ENCODE measurements at regions not wholly inside any gene's neighbourhood (a gene's known extent, or its start where the extent isn't known, plus 50 kb on each side); places are given as distances from the start of the nearest gene placed in this dataset.

DNA sequence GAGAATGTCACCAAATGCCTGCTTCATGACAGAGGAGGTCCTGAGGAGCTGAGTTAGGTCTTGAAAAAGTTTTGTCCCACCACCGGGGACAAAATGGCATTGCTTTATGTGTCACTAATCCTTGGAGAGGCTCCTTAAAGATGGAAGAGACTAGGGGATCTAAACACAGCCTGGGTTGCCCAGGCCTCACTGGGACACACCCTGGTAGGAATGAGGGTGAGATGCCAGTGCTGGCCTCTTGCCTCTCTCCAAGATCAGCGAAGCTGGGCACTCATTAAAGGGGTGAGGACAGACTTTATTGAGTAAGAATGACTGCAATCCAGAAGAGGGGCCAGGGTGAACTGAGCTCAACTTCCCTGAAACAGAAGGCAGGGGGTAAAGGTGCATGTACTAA is 58.5 kb upstream of the KLF13 start:
- no peak for DNase-seq (ENCODE audit: low spot score in 2 of 2)
- no peak overlapping the region for H3K4me3 ChIP-seq
- intact Hi-C loops (cut with DNase I): loop anchor here (5.0 kb wide), 1 partner anchor 39 kb away; no protein-coding TSS in a partner anchor
- TF ChIP-seq, protein P1, sequence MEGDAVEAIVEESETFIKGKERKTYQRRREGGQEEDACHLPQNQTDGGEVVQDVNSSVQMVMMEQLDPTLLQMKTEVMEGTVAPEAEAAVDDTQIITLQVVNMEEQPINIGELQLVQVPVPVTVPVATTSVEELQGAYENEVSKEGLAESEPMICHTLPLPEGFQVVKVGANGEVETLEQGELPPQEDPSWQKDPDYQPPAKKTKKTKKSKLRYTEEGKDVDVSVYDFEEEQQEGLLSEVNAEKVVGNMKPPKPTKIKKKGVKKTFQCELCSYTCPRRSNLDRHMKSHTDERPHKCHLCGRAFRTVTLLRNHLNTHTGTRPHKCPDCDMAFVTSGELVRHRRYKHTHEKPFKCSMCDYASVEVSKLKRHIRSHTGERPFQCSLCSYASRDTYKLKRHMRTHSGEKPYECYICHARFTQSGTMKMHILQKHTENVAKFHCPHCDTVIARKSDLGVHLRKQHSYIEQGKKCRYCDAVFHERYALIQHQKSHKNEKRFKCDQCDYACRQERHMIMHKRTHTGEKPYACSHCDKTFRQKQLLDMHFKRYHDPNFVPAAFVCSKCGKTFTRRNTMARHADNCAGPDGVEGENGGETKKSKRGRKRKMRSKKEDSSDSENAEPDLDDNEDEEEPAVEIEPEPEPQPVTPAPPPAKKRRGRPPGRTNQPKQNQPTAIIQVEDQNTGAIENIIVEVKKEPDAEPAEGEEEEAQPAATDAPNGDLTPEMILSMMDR (IDR thresholded peaks at IDR 0.05): no peak
- no peaks in the 10 kb centered on the region for H3K27me3 ChIP-seq
- no peaks in the 10 kb centered on the region for H3K4me1 ChIP-seq
- H3K27ac ChIP-seq: no peak overlapping the region
- no peaks in the 10 kb centered on the region for H3K9me3 ChIP-seq
- no peaks in the 10 kb centered on the region for H3K36me3 ChIP-seq

DNA sequence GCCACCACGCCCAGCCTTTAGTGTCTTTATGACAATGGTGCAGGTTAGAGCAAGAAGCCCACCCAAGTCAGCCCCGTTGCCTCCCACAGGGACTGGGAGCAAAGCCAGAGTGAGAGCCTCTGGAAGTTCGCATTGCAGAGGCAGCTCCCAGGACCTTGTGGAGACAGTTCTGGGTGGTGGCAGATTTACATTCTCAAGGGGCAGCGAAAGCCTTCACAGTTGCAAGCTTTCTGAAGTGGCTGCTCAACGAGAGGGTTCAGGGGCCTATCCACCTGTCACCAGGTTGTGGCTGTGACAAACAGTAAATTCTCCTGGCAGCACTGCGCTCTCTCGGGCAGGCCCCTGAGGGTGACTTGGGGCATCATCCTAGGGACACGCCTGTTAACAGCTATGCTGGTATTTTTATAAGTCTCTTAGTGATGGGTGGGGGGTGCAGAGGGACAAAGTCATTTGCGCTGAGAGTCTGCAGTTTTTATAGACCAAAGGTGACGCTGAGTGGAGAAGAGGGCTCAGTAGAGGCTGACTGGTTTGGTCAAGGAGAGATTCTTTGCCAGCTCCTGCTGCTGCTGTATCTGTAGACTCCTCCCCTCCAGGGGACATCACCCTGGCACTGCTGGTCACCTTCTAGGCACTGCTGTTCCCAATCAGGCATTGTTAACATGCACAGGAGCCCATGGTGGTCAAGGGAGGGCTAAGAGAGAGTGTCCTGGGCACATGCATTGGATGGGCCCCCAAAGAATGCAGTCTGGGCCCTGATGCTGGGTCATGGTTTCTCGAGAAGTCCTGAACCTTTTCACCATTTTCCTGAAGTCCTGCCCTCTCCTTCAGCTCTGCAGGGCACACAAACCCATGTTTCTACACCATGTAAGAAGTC is 57.5 kb upstream of the KLF13 start:
- Histone ChIP-seq H3K4me3 (no peak overlapping the region), H3K9me3 (no peaks in the 10 kb centered on the region), H3K27me3 (no peaks in the 10 kb centered on the region), H3K36me3 (no peaks in the 10 kb centered on the region), H3K27ac (no peak overlapping the region), H3K4me1 (no peaks in the 10 kb centered on the region)
- TF ChIP-seq, protein P1 (IDR thresholded peaks at IDR 0.05): no peak
- intact Hi-C loops (cut with DNase I): loop anchor here (5.0 kb wide), 1 partner anchor 38 kb away; no protein-coding TSS in a partner anchor
- DNase-seq (ENCODE audit: low spot score in 2 of 2): peak in 1 of 2 donors; percentile 52

DNA sequence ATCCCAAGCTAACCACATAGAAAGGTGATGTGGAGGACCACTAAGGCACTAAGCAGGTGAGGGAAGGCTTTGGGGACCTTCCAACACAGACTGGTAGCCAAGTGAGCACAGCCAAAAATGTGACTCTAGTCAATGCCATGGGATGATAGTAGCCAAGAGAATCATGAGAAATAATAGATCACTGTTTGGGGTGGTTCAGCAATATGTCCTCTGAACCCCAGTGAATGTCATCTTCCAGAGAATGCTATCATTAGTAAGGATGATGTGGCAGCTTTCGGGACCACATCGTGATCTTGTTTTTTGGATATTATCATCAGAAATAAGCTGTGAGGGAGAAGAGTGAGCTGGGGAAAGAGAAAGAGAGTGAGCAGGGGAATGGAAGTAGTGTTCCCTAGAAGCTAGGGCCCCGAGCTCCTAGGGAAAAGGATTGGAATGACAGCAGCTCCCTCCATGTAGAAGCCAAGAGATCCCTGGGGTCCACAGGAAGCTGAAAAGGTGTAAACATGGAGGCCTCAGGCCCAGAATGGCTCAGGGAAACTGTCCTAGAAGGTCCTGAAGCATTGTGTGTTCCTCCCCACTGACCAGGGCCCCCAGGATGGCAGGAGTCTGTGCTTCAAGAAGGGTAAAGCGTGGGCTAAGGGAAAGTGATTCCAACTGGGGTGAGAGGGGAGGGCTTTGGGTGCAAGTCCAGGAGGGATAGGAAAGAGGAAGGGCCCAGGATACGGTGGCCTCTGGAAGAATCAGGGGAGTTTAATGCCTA is 56.6 kb upstream of the KLF13 start:
- H3K27ac ChIP-seq: no peak overlapping the region
- H3K4me3 ChIP-seq: no peak overlapping the region
- no peaks in the 10 kb centered on the region for H3K9me3 ChIP-seq
- H3K27me3 ChIP-seq: no peaks in the 10 kb centered on the region
- H3K4me1 ChIP-seq: no peaks in the 10 kb centered on the region
- DNase-seq (ENCODE audit: low spot score in 2 of 2): no peak
- H3K36me3 ChIP-seq: no peaks in the 10 kb centered on the region
- TF ChIP-seq, protein P1 (IDR thresholded peaks at IDR 0.05): no peak
- intact Hi-C loops (cut with DNase I): loop anchor here (5.0 kb wide), 1 partner anchor 37 kb away; no protein-coding TSS in a partner anchor

DNA sequence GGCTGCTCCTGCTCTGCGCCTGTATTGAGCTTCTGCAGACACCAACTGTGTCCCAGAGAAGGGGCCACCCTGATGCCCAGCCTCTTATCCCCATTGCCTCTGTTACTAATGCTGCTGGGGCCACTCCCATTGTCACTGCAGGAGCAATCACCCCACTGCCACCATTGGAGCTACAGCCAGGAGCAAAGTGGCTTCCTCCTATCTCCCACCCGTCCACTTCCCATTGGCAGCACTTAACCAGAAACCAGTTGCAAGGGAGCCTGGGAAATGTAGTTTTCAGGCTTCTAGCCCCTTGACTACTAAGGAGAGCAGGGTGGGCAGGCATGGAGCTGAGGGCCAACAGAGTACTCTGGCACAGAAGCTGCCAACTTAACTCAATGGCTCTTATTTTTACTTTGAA is 55.9 kb upstream of the KLF13 start:
- Histone ChIP-seq H3K4me1 (no peaks in the 10 kb centered on the region), H3K4me3 (no peak overlapping the region), H3K9me3 (no peaks in the 10 kb centered on the region), H3K27ac (no peak overlapping the region), H3K27me3 (no peaks in the 10 kb centered on the region), H3K36me3 (no peaks in the 10 kb centered on the region)
- intact Hi-C loops (cut with DNase I): no loop called here
- peak in 1 of 2 donors; percentile 44 for DNase-seq (ENCODE audit: low spot score in 2 of 2)
- TF ChIP-seq, protein P1 (IDR thresholded peaks at IDR 0.05): no peak

DNA sequence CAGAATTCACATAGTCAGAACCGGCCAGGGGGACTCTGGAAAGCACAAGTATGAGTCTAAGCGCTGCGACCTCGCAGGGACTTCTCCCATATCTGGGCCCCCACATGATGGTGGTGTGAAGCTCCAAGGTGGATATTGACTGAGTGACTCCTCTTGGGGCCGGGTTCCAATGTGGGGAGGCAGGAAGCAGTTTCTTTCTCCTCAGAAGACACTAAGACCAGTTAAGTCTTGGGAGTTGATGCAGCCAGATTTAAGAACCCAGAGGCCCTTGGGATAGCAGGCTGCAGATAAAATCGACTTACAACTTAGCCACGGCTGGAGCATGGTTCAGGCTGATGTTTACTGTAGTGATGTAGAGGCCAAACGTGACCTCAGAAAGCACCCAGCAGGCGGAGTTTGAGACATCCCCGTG is 55.4 kb upstream of the KLF13 start:
- Histone ChIP-seq H3K4me1 (no peaks in the 10 kb centered on the region), H3K4me3 (no peak overlapping the region), H3K27me3 (no peaks in the 10 kb centered on the region), H3K36me3 (no peaks in the 10 kb centered on the region), H3K9me3 (no peaks in the 10 kb centered on the region), H3K27ac (no peak overlapping the region)
- no peak for DNase-seq (ENCODE audit: low spot score in 2 of 2)
- intact Hi-C loops (cut with DNase I): no loop called here
- TF ChIP-seq, protein P1 (IDR thresholded peaks at IDR 0.05): no peak

All from ascending aorta (tissue), 2 donors.